ENCODE measurements at regions not wholly inside any gene's neighbourhood (a gene's known extent, or its start where the extent isn't known, plus 50 kb on each side); places are given as distances from the start of the nearest gene placed in this dataset.

DNA sequence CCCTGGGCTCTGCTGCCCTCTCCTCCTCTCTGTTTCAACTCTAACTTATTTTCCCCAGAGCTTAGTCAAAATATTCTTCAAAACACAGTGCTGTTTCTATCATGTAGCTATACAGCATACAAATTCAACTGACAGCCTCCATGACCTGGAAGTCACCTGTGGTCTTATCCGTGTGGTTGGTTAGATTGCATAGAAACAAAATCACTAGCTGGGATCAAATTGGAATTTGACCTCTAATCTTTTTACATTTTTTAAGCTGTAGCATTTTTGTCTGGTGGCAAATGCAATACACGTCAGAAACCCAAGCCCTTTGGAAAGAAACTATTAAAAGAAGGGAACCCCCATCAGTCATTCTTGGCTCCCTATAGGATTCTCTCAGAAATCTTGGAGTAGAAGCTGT is 57.3 kb downstream of the ABCC12 start:
- no peak overlapping the region for H3K27ac ChIP-seq (ENCODE audit: low read length)
- CTCF ChIA-PET = no interaction called here
- BruUV-seq (replicated peaks) = no TSS peak
- POLR2A ChIA-PET = no interaction called here
- H3K9me3 ChIP-seq (ENCODE audit: control insufficient read depth, insufficient read depth, low read depth, low read length) = no peaks in the 10 kb centered on the region
- in situ Hi-C loops (cut with HindIII; ENCODE audit: low pct_unique_long_range_greater_than_20kb, low sequenced_read_pairs) (no loop called here), intact Hi-C loops (cut with micrococcal nuclease; ENCODE audit: unreplicated experiment) (no loop called here)
- TF ChIP-seq, protein P1, sequence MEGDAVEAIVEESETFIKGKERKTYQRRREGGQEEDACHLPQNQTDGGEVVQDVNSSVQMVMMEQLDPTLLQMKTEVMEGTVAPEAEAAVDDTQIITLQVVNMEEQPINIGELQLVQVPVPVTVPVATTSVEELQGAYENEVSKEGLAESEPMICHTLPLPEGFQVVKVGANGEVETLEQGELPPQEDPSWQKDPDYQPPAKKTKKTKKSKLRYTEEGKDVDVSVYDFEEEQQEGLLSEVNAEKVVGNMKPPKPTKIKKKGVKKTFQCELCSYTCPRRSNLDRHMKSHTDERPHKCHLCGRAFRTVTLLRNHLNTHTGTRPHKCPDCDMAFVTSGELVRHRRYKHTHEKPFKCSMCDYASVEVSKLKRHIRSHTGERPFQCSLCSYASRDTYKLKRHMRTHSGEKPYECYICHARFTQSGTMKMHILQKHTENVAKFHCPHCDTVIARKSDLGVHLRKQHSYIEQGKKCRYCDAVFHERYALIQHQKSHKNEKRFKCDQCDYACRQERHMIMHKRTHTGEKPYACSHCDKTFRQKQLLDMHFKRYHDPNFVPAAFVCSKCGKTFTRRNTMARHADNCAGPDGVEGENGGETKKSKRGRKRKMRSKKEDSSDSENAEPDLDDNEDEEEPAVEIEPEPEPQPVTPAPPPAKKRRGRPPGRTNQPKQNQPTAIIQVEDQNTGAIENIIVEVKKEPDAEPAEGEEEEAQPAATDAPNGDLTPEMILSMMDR (IDR thresholded peaks at IDR 0.05) = no peak
- no peak for TF ChIP-seq POLR2AphosphoS5 (IDR thresholded peaks at IDR 0.05; ENCODE audit: low read depth, low read length)
- no peak for TF ChIP-seq SIN3A (IDR thresholded peaks at IDR 0.05; ENCODE audit: borderline replicate concordance, insufficient read depth, low read depth, low read length)
- no peak for TF ChIP-seq TCF7L2 (IDR thresholded peaks at IDR 0.05; ENCODE audit: low read depth, low read length)
- TF ChIP-seq, protein P2, sequence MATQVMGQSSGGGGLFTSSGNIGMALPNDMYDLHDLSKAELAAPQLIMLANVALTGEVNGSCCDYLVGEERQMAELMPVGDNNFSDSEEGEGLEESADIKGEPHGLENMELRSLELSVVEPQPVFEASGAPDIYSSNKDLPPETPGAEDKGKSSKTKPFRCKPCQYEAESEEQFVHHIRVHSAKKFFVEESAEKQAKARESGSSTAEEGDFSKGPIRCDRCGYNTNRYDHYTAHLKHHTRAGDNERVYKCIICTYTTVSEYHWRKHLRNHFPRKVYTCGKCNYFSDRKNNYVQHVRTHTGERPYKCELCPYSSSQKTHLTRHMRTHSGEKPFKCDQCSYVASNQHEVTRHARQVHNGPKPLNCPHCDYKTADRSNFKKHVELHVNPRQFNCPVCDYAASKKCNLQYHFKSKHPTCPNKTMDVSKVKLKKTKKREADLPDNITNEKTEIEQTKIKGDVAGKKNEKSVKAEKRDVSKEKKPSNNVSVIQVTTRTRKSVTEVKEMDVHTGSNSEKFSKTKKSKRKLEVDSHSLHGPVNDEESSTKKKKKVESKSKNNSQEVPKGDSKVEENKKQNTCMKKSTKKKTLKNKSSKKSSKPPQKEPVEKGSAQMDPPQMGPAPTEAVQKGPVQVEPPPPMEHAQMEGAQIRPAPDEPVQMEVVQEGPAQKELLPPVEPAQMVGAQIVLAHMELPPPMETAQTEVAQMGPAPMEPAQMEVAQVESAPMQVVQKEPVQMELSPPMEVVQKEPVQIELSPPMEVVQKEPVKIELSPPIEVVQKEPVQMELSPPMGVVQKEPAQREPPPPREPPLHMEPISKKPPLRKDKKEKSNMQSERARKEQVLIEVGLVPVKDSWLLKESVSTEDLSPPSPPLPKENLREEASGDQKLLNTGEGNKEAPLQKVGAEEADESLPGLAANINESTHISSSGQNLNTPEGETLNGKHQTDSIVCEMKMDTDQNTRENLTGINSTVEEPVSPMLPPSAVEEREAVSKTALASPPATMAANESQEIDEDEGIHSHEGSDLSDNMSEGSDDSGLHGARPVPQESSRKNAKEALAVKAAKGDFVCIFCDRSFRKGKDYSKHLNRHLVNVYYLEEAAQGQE (IDR thresholded peaks at IDR 0.05; ENCODE audit: insufficient read depth in 1 of 2, low read depth in 2 of 2, low read length in 1 of 2) = no peak
- H3K4me3 ChIP-seq (ENCODE audit: low read depth in 2 of 2, low read length in 2 of 2) = no peak overlapping the region
- H3K36me3 ChIP-seq (ENCODE audit: control insufficient read depth, insufficient read depth, low read length) = no peaks in the 10 kb centered on the region
- ATAC-seq (no peak), DNase-seq (ENCODE audit: low read depth, low spot score) (no peak)
- no peaks in the 10 kb centered on the region for H3K27me3 ChIP-seq (ENCODE audit: control insufficient read depth, insufficient read depth, low read length)
- no peaks in the 10 kb centered on the region for H3K4me1 ChIP-seq (ENCODE audit: control insufficient read depth, insufficient read depth, low read length)

- POLR2A ChIA-PET = no interaction called here
- TF ChIP-seq, protein P2 (IDR thresholded peaks at IDR 0.05; ENCODE audit: insufficient read depth in 1 of 2, low read depth in 2 of 2, low read length in 1 of 2) = no peak
- TF ChIP-seq POLR2AphosphoS5 (IDR thresholded peaks at IDR 0.05; ENCODE audit: low read depth, low read length) = no peak
- ATAC-seq (no peak), DNase-seq (ENCODE audit: low read depth, low spot score) (no peak)
- intact Hi-C loops (cut with micrococcal nuclease; ENCODE audit: unreplicated experiment) (no loop called here), in situ Hi-C loops (cut with HindIII; ENCODE audit: low pct_unique_long_range_greater_than_20kb, low sequenced_read_pairs) (no loop called here)
- Histone ChIP-seq H3K4me1 (ENCODE audit: control insufficient read depth, insufficient read depth, low read length) (no peaks in the 10 kb centered on the region), H3K27me3 (ENCODE audit: control insufficient read depth, insufficient read depth, low read length) (no peaks in the 10 kb centered on the region), H3K27ac (ENCODE audit: low read length) (no peak overlapping the region), H3K9me3 (ENCODE audit: control insufficient read depth, insufficient read depth, low read depth, low read length) (no peaks in the 10 kb centered on the region), H3K4me3 (ENCODE audit: low read depth in 2 of 2, low read length in 2 of 2) (no peak overlapping the region), H3K36me3 (ENCODE audit: control insufficient read depth, insufficient read depth, low read length) (no peaks in the 10 kb centered on the region)
- CTCF ChIA-PET = no interaction called here
- BruUV-seq (replicated peaks) = no TSS peak
Observed at GRCh38 chr16:48091117-48091516, 64.7 kb downstream of the ABCC12 start.
